ENCODE measurements at regions not wholly inside any gene's neighbourhood (a gene's known extent, or its start where the extent isn't known, plus 50 kb on each side); places are given as distances from the start of the nearest gene placed in this dataset.

DNA sequence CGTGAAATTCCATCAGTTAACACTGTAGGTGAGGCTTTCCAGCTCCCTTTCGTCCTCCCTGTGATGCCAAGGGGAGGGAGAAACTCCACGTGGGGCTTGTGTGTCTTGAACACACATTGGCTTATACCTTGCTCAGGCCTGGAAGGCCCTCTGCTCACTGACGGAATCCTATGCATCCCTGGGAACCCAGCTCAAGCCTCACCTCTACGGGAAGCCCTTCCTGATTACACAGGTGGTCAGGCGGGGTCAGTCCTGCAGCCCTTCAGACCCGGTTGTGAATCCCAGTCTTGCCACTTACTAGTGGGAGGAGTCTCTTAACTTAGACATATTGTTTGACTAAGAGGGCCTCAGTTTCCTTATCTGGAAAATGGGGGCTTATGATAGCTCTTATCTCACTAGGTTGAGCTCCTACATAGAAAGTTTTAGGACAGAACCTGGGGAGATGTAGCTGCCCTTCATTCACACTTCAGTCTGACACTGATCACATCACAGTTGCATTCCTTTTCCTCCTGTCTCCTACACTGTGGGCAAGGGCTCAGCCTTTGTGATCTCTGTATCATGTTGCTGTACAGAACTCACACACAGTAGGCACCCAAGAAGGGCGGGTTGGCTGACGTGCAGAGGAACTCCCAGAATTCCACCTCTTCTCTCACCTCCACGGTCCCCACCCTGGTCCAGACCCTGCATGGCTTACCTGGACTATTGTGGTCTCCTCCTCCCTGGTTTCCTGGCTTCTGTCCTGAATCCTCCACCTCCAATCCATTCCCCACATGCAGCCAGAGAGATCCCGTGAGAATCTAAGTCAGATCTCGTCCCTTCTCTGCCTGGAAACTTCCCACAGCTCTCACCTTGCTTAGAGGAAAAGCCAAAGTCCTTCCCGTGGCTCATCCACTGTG lies 129.6 kb downstream of the CEBPB start:
- TF ChIP-seq GATA3 (IDR thresholded peaks at IDR 0.05; ENCODE audit: low read depth, low read length) (no peak), GATA2 (IDR thresholded peaks at IDR 0.05; ENCODE audit: low read depth, low read length) (no peak)

DNA sequence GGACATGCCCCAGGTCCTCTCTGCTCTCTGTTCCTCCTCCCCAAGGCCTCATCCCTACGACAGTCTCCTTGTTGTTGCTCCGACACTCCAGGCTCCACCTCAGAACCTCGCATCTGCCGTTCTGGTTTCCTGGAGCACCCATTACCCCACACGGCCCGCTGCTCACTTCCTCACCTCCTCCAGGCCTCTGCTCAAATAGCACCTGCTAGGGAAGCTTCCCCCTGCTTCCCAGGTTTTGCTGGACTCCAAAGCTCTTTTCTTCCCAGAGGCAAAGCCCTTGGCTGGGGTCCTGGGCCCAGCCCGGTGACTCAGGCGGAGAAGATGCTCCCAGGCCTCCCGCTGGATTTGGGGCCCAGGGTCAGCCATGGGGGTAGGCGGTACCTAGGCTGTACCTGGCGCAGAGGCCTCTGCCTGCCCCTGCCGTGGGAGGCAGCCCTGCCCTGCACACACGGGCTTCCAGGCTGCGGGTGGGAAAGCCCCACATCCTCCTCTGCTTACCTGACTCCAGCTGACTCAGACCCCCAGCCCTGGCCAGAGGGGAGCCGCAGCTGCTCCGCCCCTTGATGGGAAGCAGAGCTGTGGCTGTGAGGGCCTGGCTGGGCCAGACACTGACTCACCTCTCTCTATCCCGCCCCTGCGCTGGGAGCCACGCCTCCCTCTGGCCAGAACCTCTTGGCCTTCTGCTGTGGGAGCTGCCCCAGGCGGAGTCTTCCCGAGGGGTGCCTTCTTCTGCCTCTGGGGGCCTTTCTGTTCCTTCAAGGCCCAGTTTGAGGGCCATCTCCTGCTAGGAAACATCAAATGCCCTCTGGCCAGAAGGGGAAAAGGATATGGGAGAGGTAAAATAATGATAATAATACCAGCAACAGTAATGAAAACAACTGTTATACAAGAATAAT lies 130.5 kb downstream of the CEBPB start:
- TF ChIP-seq GATA2 (IDR thresholded peaks at IDR 0.05; ENCODE audit: low read depth, low read length): no peak
- no peak for TF ChIP-seq GATA3 (IDR thresholded peaks at IDR 0.05; ENCODE audit: low read depth, low read length)

DNA sequence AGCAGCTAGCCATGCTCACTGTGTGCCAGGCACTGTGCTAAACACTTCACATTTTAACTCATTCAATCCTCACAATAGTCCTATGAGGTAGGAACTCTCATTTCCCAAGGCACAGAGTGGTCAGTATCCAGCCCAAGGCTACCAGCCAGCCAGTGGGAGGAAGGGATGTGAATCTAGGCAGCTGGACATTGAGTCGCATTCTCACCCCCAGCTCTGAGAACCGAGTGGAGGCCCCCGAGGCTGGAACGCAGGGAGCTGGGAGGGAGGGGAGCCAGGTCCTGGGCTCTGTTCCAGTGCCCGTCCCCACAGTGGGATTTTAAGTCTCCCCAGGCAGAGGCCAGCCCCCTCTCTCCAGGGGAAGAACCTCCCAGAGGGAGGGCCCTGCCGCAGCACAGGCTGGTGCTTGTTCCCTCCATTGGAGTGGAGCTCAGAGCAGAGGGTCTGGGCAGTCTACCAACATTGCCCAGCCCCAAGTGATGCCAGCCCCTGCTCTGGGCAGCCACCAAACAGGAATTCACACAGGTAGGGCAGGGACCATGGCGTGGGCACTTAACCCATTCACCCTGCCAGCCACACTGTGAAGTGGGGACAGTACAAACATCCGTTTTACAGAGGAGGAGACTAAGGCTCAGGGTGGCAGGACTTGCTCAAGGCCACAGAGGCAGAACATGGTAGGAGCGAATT lies 131.3 kb downstream of the CEBPB start:
- no peak for TF ChIP-seq GATA3 (IDR thresholded peaks at IDR 0.05; ENCODE audit: low read depth, low read length)
- no peak for TF ChIP-seq GATA2 (IDR thresholded peaks at IDR 0.05; ENCODE audit: low read depth, low read length)

DNA sequence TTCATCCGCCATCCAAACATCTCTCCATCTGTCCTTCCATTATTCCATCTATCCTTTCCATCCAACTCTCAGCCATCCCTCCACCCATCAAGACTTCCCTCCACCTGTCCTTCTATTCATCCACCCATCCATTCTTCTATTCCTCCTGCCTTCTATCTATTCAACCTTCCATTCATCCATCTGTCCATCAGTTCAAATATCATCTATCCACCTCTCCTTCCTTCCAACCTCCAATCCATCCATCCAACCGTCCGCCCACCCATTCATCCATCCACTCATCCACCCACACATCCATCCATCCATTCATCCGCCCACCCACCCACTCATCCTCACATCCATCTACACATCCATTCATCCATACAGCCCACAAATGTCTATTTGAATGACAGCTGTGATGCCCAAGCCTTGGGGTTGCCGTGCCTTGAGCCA lies 132.1 kb downstream of the CEBPB start:
- TF ChIP-seq GATA3 (IDR thresholded peaks at IDR 0.05; ENCODE audit: low read depth, low read length) (no peak), GATA2 (IDR thresholded peaks at IDR 0.05; ENCODE audit: low read depth, low read length) (no peak)

DNA sequence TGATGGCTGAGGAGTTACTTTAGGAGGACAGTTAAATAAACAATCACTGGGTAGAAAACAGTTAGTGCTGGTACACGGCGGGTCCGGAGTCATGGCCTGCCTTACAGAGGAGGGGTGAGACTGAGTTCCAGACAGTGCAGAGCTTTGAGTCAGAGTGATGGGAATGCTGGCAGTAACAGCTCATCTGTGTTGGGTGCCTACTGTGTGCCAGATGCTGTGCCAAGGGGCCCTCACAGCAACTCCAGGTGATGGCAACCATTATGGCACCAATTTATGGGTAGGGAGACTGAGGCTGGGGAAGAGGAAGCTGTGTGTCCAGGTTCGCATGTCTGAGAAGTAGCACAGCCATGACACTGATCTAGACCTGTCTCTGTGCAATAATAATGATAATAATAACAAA lies 132.6 kb downstream of the CEBPB start:
- TF ChIP-seq GATA2 (IDR thresholded peaks at IDR 0.05; ENCODE audit: low read depth, low read length) (no peak), GATA3 (IDR thresholded peaks at IDR 0.05; ENCODE audit: low read depth, low read length) (no peak)

DNA sequence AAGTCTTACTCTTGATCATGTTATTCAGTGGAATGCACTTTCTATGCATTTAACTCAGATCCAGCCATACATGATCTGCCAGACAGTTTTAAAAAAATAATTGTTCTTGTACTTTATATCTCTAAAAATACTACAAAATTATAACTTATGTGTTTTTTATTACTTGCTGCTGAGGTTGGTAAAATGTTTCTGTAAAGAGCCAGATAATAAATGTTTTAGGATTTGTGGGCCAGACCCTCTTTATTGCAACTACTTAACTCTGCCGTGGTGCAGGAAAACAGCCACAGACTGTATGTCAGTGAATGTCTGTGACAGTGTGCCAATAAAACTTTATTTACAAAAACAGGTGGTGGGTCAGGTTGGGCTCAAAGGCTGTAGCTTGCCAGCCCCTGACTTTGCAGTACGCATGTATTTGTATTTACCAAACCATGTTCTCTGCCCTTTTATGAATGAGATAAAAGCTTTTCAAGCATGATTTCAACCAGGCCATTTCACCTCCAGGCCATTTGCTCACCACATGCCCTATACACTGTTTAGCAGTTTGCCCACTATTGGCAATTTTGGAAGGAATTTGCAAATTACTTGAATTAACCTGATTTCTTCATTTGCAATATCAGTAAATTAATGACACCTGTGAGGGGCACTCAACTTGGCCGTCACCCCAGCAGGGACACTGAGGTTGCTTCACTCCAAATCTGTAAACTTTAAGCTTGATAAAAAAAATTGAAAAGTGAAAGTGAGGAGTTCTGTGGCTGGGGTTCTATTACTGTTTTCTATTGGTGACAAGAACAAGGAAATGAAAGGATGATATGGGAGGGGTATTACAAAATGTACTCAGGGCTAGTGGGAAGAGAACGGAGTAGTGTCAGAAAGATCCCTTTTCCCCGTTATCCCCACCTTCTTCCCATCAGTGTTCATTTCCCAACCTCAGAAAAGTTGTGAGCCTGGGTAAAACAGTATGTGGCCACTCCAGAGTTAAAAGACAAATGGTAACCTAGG lies 133.4 kb downstream of the CEBPB start:
- no peak for TF ChIP-seq GATA2 (IDR thresholded peaks at IDR 0.05; ENCODE audit: low read depth, low read length)

DNA sequence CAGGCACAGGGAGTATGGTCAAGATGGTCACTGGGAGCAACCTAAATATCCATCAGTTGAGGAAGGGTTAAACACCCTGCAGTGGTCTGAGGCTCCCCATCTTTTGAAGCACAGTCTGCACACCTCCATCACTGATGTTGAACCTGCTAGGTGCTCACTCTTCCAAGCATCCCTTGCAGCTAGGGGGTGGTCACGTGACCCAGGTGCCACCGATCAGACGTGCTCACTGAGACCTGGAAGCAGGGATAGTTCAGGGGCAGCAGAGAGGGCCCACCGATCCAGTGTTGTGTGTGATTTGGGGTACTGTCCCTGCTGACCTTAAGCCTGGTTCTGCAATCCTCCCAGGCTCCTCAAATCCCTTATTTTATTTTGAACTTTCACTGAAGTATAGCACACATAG lies 134.6 kb downstream of the CEBPB start:
- TF ChIP-seq GATA3 (IDR thresholded peaks at IDR 0.05; ENCODE audit: low read depth, low read length): no peak
- TF ChIP-seq GATA2 (IDR thresholded peaks at IDR 0.05; ENCODE audit: low read depth, low read length): no peak

DNA sequence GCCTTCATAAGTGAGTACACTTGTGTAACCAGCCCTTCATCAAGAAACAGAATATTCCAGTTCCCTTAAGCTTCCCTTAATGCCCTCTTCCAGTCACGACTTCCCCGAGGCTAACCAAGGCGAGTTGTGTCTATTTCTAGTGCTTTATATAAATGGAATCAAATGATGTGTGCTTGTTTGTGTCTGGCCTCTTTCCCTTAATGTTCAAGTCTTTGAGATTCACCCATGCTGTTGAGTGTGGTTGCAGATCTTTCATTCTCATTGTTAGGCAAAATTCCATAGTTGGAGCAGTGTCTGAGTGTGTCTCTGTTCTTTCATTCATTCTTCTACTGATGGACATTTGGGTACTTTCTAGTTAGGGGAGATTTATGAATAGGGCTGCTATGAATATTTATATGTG lies 135.0 kb downstream of the CEBPB start:
- TF ChIP-seq GATA3 (IDR thresholded peaks at IDR 0.05; ENCODE audit: low read depth, low read length) (no peak), GATA2 (IDR thresholded peaks at IDR 0.05; ENCODE audit: low read depth, low read length) (no peak)

DNA sequence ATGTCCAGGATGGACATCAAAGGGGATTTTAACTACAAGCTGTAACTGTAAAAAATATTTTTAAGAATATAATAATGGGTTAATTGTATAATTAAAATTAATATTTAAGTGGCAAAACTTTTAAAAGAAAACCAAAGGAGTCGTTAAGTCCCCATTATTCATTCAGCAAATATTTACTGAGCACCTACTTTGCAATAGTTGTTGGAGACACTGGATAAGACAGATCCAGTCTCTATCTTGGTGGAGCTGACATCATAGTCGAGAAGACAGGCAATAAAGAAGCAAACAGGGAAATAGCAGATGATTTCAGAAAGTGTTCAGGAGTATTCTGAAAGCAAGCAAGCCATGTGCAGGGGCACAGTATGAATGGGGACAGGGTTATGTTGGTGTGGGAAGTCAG lies 137.0 kb downstream of the CEBPB start:
- TF ChIP-seq GATA3 (IDR thresholded peaks at IDR 0.05; ENCODE audit: low read depth, low read length) (no peak), GATA2 (IDR thresholded peaks at IDR 0.05; ENCODE audit: low read depth, low read length) (no peak)

DNA sequence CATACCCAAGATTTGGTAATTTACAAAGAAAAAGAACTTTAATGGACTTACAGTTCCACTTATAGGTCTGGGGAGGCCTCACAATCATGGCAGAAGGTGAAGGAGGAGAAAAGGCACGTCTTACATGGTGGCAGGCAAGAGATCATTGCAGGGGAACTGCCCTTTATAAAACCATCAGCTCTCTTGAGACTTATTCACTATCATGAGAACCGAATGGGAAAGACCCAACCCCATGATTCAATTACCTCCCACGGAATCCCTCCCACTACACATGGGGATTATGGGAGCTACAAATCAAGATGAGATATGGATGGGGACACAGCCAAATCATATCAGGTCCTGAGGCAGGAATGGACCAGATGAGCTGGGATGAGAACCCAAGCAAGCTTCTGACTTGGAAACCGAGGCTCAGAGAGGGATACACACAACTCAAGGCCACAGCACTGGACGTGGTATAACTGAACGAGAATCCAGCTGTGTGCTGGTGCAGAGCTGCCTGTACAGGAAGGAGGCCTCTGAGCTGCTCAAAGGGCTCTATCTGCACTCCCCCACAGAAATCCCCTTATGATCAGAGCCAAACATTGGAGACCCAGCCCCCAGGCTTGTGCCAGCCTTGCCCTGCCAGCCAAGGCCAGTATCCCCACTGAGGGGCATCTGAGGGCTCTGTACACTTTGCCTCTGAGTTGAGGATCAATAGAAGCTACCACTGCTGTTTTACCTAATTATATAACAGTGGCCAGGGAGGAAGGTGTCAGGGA lies 137.8 kb downstream of the CEBPB start:
- TF ChIP-seq GATA3 (IDR thresholded peaks at IDR 0.05; ENCODE audit: low read depth, low read length): no peak

DNA sequence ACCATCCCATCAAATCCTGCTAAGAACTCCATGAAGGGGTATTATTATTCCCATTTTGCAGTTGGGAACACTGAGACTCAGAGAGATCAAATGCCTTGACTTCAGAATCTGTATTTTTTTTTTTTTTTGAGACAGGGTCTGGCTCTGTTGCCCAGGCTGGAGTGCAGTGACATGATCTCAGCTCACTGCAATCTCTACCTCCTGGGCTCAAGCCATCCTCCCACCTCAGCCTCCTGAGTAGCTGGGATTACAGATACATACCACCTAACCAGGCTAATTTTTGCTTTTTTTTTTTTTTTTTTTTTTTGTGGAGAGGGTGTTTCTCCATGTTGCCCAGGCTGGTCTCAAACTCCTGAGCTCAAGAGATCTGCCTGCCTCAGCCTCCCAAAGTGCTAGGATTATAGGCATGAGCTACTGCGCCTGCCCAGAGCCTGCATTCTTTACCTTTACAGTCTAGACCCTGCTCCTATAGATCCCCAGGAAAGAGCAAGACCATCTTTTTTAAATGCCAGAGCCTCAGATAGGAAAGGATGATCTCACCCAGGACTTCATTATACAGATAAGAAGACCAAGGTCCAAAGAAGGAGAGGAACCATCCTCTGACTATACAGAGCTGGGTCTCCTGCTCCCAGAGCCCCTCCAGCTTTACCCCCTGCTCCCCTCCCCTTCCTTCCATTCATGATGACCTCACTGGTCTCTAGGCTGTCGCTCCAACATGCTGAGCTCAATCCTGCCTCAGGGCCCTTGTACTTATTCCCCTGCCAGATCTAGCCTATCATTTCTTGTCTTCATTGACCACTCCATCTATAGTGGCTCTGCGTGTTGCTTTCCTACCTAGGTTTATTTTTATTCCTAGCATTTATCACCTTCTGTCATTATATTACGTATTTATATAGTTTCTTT lies 138.6 kb downstream of the CEBPB start:
- no peak for TF ChIP-seq GATA3 (IDR thresholded peaks at IDR 0.05; ENCODE audit: low read depth, low read length)
- TF ChIP-seq GATA2 (IDR thresholded peaks at IDR 0.05; ENCODE audit: low read depth, low read length): no peak
